Femur (tissue), 1 donor: ENCODE measurements at regions not wholly inside any gene's neighbourhood (a gene's known extent, or its start where the extent isn't known, plus 50 kb on each side); places are given as distances from the start of the nearest gene placed in this dataset.

Experiments
- DNase-seq: peaks from one replicate; pipeline ENCODE4 v3.0.0-alpha.2; 2017

DNA sequence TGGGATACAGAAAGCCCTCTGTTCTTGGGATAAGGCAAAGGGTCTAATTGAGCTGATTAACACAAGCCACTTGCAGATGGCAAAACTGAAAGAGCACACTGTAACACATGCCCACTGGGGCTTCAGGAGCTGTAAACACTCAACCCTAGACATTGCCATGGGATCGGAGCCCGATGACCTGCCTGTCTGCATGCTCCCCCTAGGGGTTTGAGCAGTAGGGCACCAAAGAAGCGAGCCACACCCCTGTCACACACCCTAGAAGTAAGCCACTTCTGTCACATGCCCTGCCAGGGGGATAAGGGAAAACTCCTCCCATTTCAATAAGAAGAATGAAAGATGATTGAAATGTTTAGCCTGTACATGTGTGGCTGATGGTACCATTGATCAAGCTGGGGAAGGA is 81.3 kb upstream of the IRX6 start:
- DNase-seq, result no peak

DNA sequence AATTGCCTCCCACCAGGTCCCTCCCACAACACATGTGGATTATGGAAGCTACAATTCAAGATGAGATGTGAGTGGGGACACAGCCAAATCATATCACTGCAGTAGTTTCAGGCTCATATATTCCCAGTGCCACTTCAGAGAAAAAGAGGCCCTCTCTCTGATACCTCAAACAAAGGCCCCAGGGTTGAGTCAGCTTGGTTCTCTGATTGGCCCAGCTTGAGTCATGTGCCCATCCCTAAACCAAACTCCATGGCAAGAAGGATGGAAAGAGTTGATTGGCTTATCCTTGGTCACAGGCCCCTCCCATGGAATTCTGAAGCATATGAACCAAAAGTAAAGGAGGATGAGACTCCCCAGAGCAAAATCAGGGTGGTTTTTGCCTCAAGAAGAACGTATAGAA is 75.9 kb upstream of the IRX6 start:
- no peak for DNase-seq

DNA sequence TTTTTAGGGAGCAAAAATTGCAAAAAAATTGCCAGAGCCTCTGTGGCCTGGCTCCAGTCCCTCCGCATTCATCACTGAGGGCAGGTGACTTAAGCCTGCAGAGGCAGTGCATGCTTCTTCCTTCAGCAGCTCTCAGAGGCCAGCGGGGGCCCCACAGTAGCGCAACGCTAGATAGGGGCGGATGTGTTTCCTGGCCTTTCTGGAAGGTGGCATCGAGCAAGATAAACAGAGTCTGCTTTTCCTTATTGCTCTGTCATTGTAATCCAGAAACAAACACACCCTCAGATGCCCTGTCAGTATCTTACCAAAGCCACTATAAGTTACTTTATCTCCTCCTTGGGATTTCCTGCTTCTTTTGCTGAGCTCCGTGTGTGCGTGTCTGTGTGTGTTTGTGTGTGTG is 75.5 kb upstream of the IRX6 start:
- no peak for DNase-seq

DNA sequence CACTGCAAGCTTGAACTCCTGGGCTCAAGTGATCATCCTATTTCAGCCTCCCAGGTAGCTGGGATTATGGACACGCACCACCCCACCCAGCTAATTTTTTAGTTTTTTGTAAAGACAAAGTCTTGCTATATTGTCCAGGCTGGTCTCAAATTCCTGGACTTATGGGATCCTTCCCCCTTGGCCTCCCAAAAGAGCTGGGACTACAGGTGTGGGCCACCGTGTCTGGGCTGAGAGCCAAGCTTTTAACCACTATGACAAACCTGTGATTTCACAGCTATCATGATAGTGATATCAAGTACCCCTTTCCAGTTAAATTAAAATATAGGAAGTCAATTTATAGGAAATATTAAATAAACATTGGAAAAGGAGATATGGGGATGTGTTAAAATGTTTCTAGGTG is 74.6 kb upstream of the IRX6 start:
- DNase-seq, result no peak

DNA sequence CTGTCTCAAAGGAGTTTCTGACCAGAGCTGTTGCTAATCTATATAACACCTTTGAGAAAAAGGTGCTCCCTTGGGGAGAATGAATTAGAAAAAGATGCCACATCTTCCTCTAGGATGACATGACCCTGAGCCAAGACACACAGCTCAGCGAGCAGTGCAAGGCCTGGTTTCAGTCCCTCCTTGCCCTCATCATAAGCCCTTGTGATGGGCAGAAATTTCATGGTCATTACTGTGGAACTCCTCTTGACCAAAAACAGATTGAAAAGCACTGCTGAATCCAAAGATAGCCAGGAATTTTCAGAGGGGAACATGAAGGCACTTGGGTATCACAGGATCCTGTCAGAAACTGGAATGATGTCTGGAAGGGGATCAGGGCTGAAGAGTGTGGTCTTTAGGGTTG is 74.1 kb upstream of the IRX6 start:
- no peak for DNase-seq

DNA sequence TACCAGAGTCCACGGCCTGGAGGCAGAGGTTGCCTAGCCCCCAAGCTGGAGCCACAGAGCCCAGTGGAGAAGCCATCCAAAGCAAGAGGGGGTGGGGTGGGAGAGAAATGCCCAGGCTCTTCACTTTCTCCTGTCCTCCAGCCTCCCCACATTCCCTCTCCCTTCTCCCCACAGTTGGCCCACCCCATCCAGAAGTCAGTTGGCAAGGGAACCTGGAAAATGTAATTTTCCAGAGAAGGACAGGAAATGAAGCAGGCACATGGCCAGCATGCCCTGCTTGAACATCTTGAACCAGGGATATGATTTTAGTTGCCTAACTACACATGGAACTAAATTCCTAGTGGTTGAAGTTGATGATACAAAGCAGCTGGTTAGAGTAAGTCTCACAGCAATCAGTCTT is 73.3 kb upstream of the IRX6 start:
- peak; percentile 62 for DNase-seq

DNA sequence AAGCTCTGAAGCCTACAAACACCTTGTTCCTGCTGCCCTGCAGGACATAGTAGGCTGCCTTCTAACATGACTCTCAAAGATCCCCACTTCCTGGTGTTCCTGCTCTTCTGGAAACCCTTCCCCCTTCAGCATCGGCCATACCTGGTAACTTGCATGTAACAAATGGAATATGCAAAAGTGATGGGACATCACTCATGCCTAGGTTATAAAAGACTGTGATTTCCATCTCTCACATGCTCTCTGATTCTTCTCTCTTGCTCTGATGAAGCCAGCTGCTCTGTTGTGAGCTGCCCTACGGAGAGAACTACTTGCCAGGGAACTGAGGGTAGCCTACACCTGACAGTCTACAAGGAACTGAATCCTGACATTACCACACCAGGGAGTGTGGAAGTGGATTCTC is 72.9 kb upstream of the IRX6 start:
- no peak for DNase-seq

DNA sequence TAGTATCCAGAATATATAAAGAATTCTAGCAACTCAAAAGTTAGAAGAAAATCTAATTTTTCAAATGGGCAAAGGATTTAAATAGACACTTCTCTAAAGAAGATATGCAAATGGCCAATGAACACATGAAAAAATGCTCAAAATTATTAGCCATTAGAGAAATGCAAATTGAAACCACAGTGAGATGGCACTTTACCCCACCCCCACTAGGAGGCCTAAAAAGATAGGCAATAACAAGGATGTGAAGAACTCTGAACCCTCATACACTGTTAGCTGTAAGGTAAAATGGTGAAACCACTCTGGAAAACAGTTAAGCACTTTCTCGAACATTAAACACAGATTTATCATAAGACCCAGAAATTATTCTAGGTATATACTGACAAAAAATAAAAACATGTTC is 71.4 kb upstream of the IRX6 start:
- no peak for DNase-seq

DNA sequence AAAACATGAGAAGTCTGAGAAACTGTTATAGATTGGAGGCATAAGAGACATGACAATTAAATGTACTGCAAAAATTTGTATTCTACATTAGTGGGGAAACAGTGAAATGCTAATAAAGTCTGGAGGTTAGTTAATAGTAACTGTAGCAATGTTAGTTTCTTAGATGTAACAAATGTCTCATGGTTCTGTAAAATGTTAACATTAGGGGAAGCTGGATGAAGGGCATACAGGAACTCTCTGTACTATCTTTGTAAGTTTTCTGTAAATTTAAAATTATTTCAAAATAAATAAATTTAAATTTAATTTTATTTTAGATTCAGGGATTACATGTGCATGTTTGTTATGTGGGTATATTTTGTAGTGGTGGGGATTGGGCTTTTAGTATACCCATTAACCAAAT is 70.0 kb upstream of the IRX6 start:
- no peak for DNase-seq

DNA sequence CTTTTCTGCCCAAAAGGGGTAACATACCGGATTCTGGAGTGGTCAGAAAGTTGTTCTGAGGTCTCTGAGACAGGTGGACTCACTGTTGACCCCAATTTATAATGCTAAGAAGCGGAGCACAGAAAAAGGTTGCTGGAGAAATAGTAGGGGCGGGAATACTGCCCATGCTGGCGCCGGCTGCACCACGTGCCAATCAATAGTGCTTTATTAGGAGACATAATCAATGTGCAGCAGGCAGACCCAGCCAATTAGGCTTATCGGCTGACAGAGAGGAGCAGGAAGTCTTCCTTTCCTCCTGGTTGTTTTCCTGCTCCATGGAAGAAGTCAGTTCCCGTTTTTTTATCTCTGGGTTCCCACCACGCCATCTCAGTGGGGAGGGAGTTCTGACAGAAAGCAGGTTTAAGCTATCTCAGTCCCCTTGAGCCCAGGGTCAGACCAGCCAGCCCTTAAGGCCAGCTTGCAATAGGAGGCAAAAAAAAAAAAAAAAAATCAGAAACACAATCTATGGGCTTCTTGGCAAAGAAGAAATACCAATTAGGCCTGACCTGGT is 68.2 kb upstream of the IRX6 start:
- DNase-seq, result no peak

DNA sequence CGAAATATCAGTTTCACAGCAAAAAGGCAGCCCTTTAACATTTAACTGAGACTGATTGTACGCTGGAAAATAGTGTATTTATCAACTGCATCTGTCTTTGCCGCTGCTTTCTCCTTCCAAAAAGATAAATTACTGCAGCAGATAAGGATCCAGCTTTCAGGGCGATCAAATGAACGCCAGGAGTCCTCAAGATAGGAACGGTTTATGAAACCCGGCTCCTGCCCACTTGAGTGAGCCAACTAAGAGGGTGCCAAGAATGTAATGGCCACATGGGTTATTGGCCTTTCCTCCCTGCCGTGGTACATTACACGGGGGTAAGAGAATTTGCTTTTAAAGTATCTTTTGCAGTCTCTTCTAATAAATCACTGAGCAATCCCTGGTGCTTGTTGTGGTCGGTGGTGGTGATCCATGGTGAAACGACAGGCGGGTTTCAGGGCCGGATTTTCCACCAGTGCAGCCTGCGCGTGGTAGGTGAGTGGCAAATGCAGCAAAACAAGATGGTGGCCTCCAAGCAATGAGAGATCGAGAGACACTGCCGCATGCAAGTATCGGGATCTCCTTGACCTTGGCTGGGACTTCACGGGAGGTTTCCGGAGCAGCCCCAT is 67.5 kb upstream of the IRX6 start:
- DNase-seq, result no peak

DNA sequence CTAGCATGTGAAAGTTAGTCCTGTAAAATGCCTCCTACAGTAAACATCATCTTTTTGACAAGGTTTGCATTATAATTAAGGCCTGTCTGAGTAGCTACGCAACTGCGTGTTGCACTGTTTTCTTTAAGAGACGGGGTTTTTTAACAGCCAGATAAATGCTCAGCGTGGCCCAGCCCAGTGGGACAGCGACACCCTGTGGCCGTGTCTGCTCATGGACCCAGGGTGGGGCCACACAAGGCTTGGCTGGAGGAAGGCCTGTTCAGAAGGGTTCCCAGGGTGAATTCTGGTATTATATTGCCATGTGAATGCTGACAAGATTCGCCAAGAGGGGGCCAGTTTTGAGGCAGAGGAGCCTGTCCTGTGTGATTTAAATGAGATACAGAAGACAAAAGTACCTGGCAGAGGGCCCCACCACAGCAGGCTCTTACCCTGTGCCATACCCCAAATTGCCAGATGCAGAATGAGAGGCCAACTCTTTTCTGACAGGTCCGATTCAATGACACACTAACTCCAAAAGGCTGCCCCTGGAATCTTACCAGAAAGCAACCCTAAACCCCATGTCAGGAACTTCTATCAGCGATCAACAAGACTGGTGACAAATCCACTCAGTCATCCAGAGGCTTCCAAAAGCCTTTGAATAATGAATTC is 65.9 kb upstream of the IRX6 start:
- DNase-seq, result peak; percentile 79

DNA sequence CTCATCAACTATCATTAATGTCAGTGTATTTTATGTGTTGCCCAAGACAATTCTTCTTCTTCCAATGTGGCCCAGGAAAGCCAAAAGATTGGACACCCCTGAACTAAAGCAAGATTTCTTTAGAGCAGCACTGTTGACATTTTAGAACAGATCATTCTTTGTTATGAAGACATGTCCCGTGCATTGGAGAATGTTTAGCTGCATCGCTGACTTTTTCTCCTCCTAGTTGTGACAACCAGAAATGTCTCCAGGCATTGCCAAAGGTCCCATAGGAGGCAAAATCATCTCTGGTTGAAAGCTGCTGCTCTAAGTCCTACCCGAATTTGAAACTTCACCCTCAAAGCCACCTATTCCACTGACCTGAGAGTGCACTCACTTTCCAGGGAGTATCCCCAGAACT is 62.7 kb upstream of the IRX6 start:
- DNase-seq, result no peak

DNA sequence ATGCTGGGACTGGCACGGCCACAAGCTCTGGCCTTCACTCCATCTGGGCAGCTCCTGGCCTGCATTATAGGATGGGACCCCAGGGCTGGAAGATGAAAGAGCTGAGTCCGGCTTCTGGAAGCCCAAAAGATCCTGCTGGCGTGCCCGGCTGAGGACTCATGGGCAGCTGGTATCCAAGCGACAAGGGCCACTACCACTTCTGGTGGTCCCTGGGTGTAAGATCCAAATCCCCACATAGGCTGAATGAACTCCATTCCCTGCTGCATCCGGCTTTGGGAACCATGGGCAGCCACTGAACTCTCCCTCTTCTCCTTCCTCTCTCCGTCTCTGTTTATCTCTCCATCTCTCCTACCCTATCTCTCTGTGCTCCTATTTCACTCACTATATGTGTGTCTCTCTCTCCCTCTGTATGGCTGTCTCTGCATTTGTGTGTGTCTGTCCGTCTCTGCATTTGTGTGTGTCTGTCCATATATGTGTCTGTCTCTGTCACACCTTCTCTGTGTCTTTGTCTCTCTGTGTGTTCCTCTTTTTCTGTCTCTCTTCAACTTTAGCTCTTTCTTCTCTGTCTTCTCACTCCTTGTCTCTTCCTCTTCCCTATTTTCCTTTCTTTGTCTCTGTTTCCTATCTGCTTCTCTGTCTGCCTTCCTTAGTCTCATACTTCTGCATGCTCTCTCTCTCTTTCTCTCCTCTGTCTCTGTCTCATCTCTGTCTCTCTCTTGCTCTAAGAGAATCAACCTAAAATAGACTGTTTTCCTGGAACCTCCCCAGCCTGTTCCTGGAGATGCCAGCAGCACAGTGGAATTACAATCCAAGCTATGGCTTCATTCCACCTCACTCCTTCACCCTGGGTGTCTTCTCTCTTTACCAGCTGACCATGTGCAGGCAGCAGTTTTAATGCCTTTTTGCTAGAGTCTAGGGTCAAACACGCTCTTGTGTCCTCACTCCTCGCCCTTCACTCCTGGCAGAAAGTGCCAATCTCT is 60.4 kb upstream of the IRX6 start:
- peak; percentile 28 for DNase-seq

DNA sequence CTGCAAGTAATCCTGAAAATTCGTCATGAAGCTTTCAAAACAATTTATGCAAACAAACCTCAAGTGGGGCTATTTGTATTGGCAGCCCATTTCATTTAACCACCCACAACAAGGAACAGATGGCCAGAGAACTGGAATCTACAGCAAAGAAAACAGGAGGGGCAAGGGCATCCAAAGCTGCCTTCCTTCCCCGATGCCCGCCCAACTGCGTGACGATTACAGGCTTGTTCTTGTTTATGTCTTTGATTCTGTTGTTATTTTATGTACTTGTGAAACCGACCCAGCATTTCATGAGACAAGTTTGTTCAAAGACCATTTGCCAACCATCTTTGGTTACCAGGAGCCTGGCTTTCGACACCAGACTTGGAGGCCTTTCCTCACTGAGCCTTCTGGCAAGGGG is 59.1 kb upstream of the IRX6 start:
- peak; percentile 25 for DNase-seq

DNA sequence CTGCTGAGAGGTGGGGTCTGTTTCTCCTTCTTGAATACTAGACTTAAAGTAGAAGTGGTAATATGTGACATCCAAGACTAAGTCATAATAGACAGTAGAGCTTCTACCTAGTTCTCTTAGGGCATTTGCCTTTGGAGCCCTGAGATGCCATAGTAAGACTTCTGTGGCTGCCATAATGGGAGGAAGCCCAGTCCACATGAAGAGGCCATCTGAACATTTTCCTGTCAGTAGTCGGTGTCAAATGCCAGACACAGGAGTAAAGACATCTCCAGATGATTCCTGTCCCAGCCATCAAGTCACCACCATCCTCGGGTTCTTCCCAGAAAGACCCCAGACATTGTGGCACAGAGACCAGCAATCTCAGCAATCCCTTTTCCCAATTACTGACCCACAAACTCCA is 58.1 kb upstream of the IRX6 start:
- DNase-seq, result no peak

DNA sequence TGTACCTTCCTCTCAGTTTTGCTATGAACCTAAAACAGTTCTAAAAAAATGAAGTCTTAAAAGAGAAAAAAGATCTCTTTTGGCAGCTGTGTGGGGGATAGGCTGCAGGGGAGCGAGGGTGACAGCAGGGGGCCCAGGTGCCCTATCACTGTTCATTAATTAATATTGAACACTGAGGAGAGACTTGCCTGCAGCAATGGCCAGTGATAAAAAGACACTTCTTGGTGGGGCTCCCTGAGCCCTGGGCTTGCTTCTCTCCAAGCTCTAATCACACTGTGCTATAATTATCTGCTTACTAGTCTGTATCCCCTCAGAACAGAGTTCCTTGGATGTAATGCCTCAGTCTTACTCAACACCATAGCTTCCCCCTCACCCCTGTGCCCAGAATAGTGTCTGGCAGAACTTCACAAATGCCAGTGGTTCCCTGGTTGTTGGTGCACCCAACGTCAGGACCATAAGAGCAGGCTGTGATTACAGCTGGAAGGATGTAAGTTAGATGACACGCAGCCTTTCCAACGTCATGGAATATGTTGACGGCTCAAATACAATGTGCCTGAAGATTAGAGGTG is 52.0 kb upstream of the IRX6 start:
- DNase-seq, result no peak

DNA sequence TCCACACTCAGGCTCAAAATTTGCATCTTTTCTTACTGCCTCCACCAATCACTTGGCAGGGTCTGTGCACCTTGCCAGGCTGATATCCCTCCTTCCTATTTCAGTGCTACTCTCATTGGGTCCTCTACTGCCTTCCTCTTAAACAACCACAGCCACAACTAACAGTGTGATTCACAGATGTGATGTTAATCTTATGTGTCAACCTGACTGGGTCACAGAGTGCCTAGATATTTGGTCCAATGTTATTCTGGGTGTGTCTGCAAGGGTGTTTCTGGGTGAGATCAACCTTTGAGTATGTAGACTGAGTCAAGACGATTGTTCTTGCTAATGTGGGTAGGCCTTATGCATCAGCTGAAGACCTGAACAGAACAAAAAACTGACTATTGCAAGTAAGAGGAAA is 51.3 kb upstream of the IRX6 start:
- no peak for DNase-seq

DNA sequence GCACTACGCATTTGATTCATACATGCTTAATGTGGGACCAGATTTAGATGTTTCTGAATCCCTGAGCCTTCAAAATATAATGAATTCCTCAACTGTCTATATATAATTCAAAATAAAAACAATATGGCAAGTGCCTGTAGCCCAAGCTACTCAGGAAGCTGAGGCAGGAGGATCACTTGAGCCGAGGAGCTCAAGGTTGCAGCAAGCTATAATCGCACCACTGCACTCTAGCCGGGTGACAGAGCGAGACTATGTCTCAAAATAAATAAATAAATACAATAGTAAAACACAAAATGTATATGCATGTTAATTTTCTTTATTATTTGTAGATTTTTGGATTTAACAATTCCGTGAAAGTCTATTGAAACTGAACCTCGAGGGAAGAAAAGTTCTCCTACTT is 50.6 kb upstream of the IRX6 start:
- no peak for DNase-seq

DNA sequence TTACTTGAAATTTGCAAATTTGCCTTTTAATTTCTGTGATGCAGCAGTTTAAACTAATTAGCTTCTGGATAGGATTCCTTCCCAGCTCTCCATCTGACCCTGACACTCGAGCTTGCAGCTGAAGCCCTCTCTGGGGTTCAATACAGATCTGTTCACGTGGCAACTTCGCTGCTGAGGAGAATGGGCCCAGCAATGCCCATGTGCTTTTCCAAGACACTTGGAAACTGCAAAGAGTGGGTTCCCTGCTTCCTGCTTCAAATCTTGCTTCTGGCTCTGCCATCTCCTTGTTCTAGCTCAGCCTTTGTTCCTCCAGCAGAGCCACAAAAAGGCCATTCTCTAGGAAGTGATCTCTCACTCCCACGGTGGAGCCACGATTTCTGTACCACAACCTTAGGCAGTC is 50.0 kb upstream of the IRX6 start:
- no peak for DNase-seq
